Stimulated activated naive B cell treated with anti-CD40 and anti-IgM and Interleukin-4, amounts not matched to agents 10 μg/mL and 1 μg/mL and 100 μg/mL, for 72 hours (primary cell): ENCODE measurements at regions not wholly inside any gene's neighbourhood (a gene's known extent, or its start where the extent isn't known, plus 50 kb on each side); places are given as distances from the start of the nearest gene placed in this dataset.
"Not testable (repeated sequence)": the region's sequence is repeated elsewhere in the genome, so short reads cannot be mapped to it uniquely, and the experiment has no call there.

Experiments used
- ATAC-seq, 2 donors: fragments of 150-1000 bp; cut with Tn5 transposase; replicated peaks; 2 replicates each; pipeline ENCODE4 v1.10.0; 2021; ENCODE audit warnings: moderate library complexity in 1 of 2
- DNase-seq: peaks from one replicate; pipeline ENCODE4 v3.0.0; 2021
- H3K27ac Mint-ChIP-seq: one replicate; pipeline ENCODE4 v1.8.0; 2022; ENCODE audit warnings: mild to moderate bottlenecking, mixed read lengths
- H3K27me3 Mint-ChIP-seq, 2 donors: one replicate each; pipeline ENCODE4 v1.8.0; 2022; ENCODE audit warnings: mixed read lengths in 2 of 2
- H3K36me3 Mint-ChIP-seq, 2 donors: one replicate each; pipeline ENCODE4 v1.8.0; 2022; ENCODE audit warnings: mixed read lengths in 2 of 2, mild to moderate bottlenecking in 1 of 2
- H3K4me1 Mint-ChIP-seq, 2 donors: one replicate each; pipeline ENCODE4 v1.8.0; 2022; ENCODE audit warnings: mixed read lengths in 2 of 2, mild to moderate bottlenecking in 1 of 2
- H3K4me3 Mint-ChIP-seq, 2 donors: one replicate each; pipeline ENCODE4 v1.8.0; 2022; ENCODE audit warnings: mild to moderate bottlenecking in 2 of 2, mixed read lengths in 2 of 2, moderate library complexity in 1 of 2
- H3K9me3 Mint-ChIP-seq, 2 donors: one replicate each; pipeline ENCODE4 v1.8.0; 2022; ENCODE audit warnings: mixed read lengths in 2 of 2, mild to moderate bottlenecking in 1 of 2

DNA sequence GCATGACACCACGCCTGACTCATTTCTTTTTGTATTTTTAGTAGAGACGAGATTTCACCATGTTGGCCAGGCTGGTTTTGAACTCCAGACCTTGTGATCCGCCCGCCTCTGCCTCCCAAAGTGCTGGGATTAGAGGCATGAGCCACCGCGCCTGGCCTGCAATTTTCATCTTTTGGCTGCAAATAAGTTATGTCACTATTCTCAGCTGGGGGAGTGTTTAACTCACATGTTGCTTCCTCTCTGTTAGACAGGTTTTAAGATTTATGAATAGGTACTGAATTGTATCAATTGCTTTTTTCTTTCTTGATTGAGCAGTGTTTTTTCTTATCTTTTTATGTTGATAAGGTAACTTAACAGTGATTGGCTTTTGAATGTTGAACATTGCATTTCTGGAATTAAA lies 88.2 kb upstream of the ADCY2 start:
- DNase-seq, H3K27me3 Mint-ChIP-seq, H3K9me3 Mint-ChIP-seq, ATAC-seq, H3K4me1 Mint-ChIP-seq, H3K4me3 Mint-ChIP-seq, H3K36me3 Mint-ChIP-seq, H3K27ac Mint-ChIP-seq: not testable (repeated sequence)

DNA sequence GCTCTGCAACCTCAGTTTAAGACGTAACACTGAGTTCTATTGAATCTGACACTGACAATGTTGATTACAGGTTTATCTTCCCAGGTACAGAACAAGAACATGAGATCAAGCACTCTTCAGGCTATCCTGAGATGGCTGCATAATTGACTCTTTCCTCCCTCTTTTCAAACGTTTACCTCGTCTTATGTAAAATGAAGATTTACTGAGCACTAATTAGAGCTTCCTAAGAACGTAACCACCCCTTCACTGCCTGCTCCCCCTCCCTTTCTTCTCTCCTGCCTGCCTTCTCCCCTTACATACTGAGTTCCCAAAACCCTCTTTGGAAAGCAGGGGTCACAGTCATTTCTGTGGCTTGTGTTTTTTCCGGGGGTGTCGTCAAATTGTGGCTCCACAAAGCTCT lies 86.2 kb upstream of the ADCY2 start:
- not testable (repeated sequence) for H3K4me3 Mint-ChIP-seq, H3K4me1 Mint-ChIP-seq, H3K36me3 Mint-ChIP-seq, DNase-seq, H3K27me3 Mint-ChIP-seq, ATAC-seq, H3K9me3 Mint-ChIP-seq, H3K27ac Mint-ChIP-seq

DNA sequence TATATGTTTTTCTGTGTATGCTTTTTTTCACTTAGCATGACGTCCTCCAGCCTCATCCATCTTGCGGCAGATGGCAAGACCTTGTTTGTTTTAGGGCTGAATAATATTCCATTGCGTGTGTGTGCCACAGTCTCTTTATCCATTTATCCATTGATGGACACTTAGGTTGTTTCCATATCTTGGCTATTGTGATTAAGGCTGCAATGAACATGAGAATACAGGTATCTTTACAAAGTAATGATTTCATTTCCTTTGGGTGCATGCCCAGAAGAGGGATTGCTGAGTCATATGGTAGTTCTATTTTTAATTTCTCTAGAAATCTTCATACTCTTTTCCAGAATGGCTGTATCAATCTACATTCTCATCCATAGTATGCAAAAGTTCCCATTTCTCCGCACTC lies 85.3 kb upstream of the ADCY2 start:
- not testable (repeated sequence) for H3K36me3 Mint-ChIP-seq, H3K4me1 Mint-ChIP-seq, DNase-seq, H3K4me3 Mint-ChIP-seq, H3K9me3 Mint-ChIP-seq, H3K27ac Mint-ChIP-seq, ATAC-seq, H3K27me3 Mint-ChIP-seq

DNA sequence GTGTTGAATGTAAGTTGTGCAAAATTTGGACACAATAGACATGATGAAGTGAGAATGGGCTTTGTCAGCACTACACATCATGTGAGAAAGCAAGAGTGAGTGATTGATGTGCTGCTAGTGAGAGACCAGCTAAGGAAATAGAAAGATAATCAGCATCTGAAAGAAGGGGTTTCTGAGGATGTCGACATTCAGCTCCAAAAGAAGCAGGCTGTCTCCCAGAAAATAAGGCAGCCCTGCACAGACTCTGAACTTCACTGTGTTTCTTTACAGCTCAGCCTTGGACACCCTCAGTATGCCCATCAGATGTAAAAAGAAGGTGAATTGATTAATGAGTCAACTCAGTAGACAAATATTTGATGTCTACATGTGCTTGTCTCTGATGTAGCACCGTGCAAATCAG lies 80.8 kb upstream of the ADCY2 start:
- no peak overlapping the region for H3K4me3 Mint-ChIP-seq
- no peak for ATAC-seq
- peaks cover 0 to 4% of the 10 kb centered on the region in 2 donors for H3K9me3 Mint-ChIP-seq

DNA sequence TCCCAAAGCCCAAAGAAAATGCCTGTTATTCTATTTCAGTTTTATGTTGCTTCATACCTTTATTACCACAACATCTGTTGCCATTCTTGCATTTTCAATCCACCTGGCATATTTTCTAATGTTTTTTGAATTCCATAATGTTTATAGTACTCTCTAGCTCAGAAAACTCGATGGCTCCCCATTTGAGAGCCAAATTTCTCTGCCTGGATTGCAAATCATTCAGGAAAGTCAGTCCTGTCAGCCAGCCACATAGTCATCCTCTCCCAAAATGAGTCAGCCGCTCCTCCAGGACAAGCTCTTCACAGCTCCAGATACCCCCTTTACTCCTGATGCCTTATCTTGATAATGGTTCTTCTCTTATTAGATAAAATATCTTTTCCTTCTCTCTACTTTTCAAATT lies 78.2 kb upstream of the ADCY2 start:
- ATAC-seq (no peak), DNase-seq (no peak)
- H3K4me3 Mint-ChIP-seq = no peak overlapping the region
- no peaks in the 10 kb centered on the region for H3K27me3 Mint-ChIP-seq
- H3K36me3 Mint-ChIP-seq = no peaks in the 10 kb centered on the region
- peaks cover 0 to 4% of the 10 kb centered on the region in 2 donors for H3K9me3 Mint-ChIP-seq
- H3K4me1 Mint-ChIP-seq = no peaks in the 10 kb centered on the region
- H3K27ac Mint-ChIP-seq = no peak overlapping the region

More for the DNA sequence above, 80.8 kb upstream of the ADCY2 start:
- Mint-ChIP-seq H3K4me1 (no peaks in the 10 kb centered on the region), H3K27me3 (no peaks in the 10 kb centered on the region), H3K36me3 (no peaks in the 10 kb centered on the region), H3K27ac (no peak overlapping the region)
- DNase-seq = no peak

DNA sequence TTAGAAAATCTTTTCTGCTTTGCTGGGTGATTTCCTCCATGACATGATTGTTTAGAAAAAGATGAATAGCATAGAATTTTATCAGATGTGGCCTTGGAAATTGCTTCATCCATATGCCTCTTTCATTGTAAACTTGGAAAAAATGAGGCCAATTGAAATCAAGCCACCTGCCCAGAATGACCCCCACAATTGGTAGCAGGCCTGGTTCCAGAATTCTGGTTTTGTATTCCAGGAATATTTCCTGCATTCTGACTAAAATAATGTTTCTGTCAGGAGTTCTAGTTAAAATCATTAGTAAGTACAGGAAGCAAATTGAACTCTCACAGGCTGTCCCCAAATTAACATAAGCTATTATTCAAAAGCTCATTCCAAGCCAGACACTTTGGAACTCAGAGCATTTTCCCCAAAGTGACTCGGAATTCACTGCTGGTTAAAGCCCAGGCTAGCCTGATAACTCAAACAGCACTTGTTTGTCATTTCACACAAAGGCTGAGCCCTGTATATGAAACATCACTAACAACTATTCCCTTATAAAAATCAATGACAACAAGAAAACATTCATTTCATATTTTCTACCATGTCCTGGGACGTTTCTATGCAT lies 75.1 kb upstream of the ADCY2 start:
- no peak for DNase-seq
- Mint-ChIP-seq H3K4me3 (no peak overlapping the region), H3K4me1 (no peaks in the 10 kb centered on the region), H3K27me3 (no peaks in the 10 kb centered on the region), H3K9me3 (peaks cover 0 to under 1% of the 10 kb centered on the region in 2 donors), H3K36me3 (no peaks in the 10 kb centered on the region), H3K27ac (no peak overlapping the region)
- ATAC-seq = no peak

DNA sequence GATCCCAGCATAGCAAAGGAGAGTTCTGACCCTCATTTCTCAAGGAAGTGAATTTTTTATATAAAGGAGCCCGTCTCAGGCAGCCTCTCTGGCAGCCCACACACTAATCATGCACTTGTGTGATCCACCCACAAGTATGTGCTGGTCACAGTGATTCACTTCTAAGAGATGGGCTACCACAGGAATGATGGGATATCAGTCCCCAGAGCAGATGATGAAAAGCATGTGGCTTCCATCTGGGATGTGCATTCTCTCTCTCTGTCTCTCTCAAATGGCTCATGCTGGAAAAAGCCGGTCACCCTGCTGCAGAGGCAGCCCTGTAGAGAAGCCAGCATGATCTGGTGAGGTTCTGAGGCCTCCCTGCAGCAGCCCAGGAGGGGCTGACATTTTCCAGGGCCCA lies 74.2 kb upstream of the ADCY2 start:
- DNase-seq = no peak
- H3K4me3 Mint-ChIP-seq = no peak overlapping the region
- no peak overlapping the region for H3K27ac Mint-ChIP-seq

DNA sequence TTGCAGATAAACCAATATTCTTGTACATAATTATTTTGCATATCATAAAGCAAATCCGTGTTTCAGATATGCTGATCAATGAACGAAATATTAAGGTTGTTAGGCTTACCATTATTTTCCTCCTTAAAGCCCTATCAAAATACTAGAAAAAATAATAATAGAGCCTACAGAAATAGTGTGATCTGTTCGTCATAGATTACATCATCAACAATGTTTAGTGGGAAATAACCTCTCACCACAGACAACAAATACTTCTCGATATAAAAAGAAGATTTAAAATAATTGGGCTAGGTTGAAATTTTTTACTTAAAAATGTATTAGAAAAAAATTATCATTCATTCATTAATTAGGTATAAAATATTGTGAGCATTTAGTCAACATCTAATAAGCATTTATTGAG lies 71.0 kb upstream of the ADCY2 start:
- no peak overlapping the region for H3K27ac Mint-ChIP-seq
- no peaks in the 10 kb centered on the region for H3K36me3 Mint-ChIP-seq
- no peaks in the 10 kb centered on the region for H3K27me3 Mint-ChIP-seq
- no peaks in the 10 kb centered on the region for H3K9me3 Mint-ChIP-seq
- no peak overlapping the region for H3K4me3 Mint-ChIP-seq
- DNase-seq = no peak
- no peaks in the 10 kb centered on the region for H3K4me1 Mint-ChIP-seq
- ATAC-seq = no peak

More for the DNA sequence above, 74.2 kb upstream of the ADCY2 start:
- no peaks in the 10 kb centered on the region for H3K9me3 Mint-ChIP-seq
- no peaks in the 10 kb centered on the region for H3K27me3 Mint-ChIP-seq
- H3K4me1 Mint-ChIP-seq = no peaks in the 10 kb centered on the region
- no peaks in the 10 kb centered on the region for H3K36me3 Mint-ChIP-seq
- no peak for ATAC-seq

DNA sequence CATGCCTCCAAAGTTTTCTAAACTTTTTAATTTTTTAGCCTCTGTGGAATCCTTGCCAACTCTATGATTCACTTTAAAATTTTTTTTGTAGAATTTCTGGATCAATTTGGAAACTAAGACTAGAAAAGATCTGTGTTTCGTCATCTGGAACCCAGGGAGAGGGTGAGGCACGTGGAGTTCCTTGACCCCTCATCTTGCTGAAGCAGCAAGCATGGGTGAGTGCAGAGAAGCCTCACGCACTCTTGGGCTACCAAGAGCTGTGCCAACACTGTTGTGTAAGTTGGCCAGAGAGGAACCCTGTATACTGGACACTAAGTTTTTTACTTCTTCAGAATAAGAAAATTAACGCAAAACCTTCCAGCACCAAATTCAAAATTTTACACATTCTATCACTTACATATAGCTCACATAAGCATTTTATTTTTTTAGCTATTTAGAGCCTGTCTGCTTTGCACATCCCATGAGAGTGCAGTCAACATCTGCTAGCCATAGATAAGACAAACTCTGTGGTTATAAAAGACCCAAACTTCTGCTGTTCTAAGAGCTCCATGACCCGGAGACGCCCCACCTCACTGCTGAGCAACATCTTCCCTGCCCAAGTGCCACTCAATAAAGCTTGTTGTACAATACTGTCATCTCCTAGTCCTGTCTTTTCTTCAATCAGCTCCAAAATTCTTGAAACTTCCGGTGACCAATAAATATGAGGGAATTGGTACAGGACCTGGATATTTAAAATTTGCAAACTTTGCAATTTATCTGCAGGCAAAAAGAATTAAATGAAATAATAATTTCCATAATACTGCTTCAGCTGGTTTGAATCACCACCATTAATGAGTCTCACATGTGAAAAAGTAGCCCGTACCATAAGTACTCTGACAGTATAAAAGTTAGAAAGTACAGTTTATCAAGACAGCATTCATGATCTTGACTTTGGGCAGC lies 69.7 kb upstream of the ADCY2 start:
- H3K9me3 Mint-ChIP-seq = no peaks in the 10 kb centered on the region
- no peaks in the 10 kb centered on the region for H3K27me3 Mint-ChIP-seq
- DNase-seq = no peak
- no peak overlapping the region for H3K27ac Mint-ChIP-seq
- H3K36me3 Mint-ChIP-seq = no peaks in the 10 kb centered on the region
- no peak for ATAC-seq
- H3K4me3 Mint-ChIP-seq = no peak overlapping the region
- no peaks in the 10 kb centered on the region for H3K4me1 Mint-ChIP-seq

DNA sequence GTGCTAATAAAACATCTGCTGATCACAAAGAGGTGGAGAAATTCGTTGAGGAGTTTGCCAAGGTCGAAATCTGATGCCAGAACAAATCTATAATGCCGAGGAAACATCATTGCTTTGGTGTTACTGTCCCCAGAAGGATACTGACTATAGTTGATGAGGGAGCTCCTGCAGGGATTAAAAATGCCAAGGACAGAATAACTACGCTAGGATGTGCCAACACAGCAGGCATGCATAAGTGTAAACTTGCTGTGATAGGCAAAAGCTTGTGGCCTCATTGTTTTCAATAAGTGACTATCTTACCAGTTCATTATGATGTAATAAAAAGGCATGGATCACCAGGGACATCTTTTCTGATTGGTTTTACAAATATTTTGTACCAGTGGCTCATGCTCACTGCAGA lies 66.8 kb upstream of the ADCY2 start:
- Mint-ChIP-seq H3K4me1 (no peaks in the 10 kb centered on the region), H3K27me3 (no peaks in the 10 kb centered on the region), H3K27ac (no peak overlapping the region), H3K9me3 (peaks cover 0 to 2% of the 10 kb centered on the region in 2 donors), H3K36me3 (no peaks in the 10 kb centered on the region), H3K4me3 (no peak overlapping the region)
- ATAC-seq (no peak), DNase-seq (no peak)

DNA sequence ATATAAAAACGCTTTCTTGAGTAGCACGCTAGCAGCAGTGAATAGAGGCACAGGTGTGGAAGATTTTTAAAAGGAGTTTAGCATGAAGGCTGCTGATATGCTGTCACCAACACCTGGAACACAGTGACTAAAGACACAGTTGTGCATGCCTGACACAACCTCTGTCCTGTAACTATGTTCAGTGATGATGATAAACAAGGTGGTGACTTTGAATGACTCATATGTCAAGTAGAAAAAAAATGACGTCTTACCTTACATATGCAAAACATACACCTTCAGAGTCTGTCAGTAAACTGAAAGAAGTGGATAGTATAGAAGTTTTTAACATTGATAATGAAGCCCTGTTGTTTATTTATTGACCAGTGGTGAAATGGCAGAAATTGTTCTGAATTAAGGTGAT lies 66.2 kb upstream of the ADCY2 start:
- Mint-ChIP-seq H3K9me3 (peaks cover 3 to 4% of the 10 kb centered on the region in 2 donors), H3K4me3 (no peak overlapping the region), H3K27me3 (no peaks in the 10 kb centered on the region), H3K36me3 (no peaks in the 10 kb centered on the region), H3K27ac (no peak overlapping the region), H3K4me1 (no peaks in the 10 kb centered on the region)
- ATAC-seq (no peak), DNase-seq (no peak)

DNA sequence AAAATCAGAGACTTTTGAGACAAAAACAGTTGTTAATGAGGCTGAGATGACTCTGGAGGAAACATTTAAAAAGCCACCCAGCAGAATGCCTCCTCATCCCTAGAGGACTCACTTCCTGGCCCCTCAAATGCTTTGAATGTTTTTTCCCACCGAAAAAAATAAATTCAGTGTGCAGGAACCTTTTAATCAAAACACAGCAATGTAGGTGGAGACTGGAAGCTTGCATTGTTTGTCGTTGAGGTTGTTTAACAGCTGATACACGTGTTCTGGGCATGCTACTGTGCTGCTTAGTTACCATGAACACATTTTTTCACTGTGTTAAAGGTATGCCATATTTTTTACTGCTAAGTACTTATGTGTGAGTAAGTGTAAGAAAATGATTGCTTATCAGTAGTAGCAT lies 65.7 kb upstream of the ADCY2 start:
- Mint-ChIP-seq H3K27ac (no peak overlapping the region), H3K9me3 (peaks cover 6% of the 10 kb centered on the region in 2 donors), H3K36me3 (no peaks in the 10 kb centered on the region), H3K4me1 (no peaks in the 10 kb centered on the region), H3K4me3 (no peak overlapping the region), H3K27me3 (no peaks in the 10 kb centered on the region)
- no peak for DNase-seq
- no peak for ATAC-seq

DNA sequence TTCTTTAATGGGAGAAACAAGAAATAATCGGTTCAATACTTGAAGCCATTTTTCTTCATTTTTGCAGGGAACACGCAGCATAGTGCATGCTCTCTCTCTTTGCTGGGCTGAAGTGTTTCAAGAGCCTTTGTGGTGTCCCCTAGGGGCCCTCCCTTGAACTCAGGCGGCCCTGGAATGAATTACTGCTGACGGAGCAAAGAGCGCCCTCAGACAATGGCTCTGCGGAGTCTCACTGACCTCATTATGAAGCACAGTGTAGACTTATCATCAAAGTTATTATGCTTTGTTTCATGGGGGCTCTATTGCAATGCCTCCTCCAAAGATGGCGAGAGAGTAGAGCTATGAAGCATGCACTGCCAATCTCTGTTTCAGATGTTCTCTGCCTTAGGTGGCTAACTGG lies 64.8 kb upstream of the ADCY2 start:
- H3K27me3 Mint-ChIP-seq = no peaks in the 10 kb centered on the region
- H3K36me3 Mint-ChIP-seq = no peaks in the 10 kb centered on the region
- H3K4me3 Mint-ChIP-seq = no peak overlapping the region
- ATAC-seq (no peak), DNase-seq (no peak)
- H3K4me1 Mint-ChIP-seq = no peaks in the 10 kb centered on the region
- H3K9me3 Mint-ChIP-seq = peaks cover 6% of the 10 kb centered on the region in 2 donors
- H3K27ac Mint-ChIP-seq = no peak overlapping the region
